HG03108 (cell line): ENCODE measurements at regions not wholly inside any gene's neighbourhood (a gene's known extent, or its start where the extent isn't known, plus 50 kb on each side); places are given as distances from the start of the nearest gene placed in this dataset.

ENCODE experiments used
- ATAC-seq: cut with Tn5 transposase; IDR thresholded peaks from one replicate; pipeline ENCODE4 v1.9.1; 2021; ENCODE audit warnings: moderate library complexity; ENCODE audit not compliant: unreplicated experiment

DNA sequence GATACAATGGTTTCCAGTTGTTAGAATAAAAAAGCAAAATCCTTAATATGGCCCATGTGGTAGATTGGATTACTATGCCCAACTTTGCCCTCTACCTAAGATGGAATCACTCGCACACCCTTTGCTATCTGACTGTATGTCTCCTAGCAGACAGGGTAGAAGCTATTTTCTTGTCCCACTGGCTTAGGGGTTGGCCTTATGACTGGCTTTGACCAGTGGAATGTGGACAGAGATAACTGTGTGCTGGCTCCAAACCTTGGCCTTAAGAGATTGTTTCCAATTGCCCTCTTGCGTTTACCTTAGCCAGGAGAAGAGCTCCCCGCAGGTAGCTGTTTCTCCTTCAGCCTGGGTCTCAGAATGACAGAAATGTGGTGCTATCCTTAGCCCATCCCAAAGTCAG is 355.9 kb downstream of the BCOR start:
- ATAC-seq, result no peak

GRCh38 chrX:39745818-39746217 is 351.9 kb downstream of the BCOR start:
- no peak for ATAC-seq

DNA sequence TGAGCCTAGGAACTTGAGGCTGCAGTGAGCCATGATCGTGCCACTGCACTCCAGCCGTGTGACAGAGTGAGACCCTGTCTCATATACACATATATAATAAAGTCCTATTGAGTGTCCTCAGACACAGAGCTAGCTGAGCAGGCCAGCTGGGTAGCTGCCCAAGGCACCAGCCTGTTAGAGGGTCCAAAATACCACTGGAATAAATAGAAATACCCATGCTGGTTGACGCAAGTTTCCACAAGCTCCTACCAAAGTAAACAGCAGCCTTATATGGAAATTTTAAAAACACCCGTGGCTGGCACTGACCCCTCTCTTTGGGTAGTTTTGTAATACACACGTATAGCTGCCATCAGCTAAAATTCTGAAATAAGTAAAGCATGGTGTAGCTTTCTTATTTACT is 348.6 kb downstream of the BCOR start:
- no peak for ATAC-seq

DNA sequence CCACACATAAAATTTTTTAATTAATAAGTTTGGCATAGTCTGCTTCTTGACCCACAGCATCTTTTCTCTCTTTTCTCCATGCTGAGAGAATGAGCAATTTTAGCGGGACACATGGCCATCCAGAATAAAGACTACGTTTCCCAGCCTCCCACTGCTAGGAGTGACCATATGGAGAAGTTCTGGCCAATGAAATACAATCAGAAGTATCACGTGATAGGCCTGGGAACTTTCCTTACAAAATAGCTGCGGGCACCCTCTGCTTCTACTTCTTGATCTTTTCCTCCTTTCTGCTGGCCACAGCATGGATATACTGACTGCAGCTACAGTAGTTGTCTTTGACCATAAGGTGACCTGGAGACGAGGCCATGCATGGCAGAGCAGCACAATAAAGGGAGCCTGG is 348.0 kb downstream of the BCOR start:
- no peak for ATAC-seq

- ATAC-seq, result no peak
These were observed 347.4 kb downstream of the BCOR start for GRCh38 chrX:39750256-39750790.

DNA sequence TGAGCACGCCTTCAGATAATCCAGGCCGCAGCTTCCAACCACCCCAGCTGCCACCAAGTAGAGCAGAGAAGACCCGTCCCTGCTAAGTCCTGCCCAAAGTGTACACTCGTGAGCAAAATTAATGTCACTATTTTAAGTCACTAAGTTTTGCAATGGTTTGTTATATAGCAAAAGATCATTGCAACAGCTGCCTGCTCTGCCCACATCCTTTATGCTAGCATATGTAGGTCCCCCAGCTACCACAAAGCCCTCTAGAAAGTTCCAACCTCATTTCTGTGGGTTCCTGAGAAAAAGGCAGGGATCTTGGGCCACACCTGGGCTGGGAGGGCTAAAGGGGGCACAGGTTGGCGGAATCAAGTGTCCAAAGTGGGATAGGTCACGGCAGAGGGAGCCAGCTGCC is 346.9 kb downstream of the BCOR start:
- no peak for ATAC-seq

GRCh38 chrX:39752815-39753214 is 344.9 kb downstream of the BCOR start:
- ATAC-seq, result no peak

DNA sequence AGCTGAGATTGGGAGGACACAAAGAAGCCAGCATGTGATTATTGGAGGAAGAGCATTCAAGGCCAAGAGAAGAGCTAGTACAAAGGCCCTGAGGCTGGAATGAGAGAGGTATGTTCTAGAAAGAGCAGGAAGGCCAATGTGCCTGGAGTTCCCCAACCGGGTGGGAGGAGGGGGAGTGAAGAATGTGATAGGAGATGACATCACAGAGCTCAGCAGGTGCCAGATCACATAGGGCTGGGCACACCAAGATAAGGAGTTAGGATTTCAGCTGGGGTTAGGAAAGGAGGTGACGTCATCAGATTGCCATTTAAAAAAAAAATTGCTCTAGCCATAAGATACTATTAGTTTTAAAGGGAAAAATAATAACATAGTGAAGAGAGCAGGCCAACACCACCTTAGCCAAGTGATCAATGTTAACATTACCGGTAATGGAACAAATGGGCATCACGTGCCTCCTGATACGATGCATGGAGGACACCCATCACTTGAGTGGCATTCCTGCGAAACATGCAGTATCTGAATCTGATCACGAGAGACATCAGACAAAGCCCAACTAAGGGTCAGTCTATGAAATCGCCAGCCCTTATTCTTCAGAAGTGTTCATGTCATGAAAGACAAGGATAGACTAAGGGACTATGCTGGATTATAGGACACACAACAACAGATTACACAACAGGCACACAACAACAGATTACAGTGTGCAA is 344.3 kb downstream of the BCOR start:
- no peak for ATAC-seq

DNA sequence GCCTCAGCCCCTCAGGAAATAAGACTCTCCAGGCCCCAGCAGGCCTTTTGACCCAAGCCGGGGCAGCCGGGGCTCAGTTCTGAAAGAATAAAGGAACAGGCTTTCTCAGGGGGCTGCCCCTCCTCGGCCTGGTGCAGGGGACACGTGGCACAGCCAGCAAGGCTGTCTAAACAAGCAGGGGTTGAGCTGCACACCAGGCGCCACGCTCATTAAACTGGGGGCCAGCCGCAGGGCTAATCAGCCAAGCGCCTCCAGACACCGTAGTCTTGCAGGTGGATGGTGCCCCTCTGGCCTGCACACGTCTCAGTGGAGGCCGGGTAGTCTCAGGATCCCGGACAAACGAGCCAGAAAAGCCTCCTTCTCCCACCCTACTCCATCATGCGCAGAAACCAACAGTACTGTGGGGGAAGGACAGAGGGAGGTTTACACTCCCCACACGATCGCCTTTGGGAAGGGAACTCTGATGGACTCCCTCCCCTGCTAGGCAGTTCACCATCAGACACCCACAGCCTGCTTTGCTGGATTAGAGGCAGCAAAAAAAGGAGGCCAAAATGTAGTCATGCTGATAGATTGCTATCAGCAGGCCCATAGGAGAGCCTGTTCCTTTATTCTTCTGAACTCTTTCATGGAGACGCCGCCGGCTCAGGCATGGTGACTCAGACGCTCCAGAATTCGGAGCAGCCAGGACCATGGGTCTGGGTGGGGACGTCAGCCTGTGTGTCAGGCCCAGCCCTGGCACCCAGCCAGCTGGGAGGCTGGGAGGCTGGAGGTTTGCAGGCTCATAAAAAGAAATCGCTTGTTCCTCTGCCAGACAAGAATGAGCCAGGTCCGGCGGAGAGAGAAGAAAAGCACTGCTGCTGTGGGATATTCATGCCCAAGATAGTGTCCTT is 342.4 kb downstream of the BCOR start:
- no peak for ATAC-seq

GRCh38 chrX:39756086-39756883 is 341.5 kb downstream of the BCOR start:
- no peak for ATAC-seq

DNA sequence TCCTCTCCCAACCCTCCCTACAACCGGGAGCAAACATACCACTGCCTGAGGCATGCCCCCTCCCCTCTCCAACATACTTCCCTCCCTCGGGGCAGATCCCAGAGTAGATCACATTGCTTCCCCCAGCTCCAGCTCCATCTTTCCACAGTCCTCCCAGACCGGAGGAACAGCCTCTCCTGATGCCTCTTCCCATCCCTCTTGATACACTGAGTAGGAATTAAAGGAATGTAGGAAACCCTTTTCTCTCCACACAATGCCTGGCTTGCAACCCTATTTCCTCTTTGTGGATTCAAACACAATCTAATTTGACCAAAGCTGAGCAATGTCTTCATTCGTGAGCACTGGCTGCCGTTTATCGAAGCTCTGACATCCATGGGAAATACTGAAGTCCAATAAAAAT is 339.8 kb downstream of the BCOR start:
- no peak for ATAC-seq

- no peak for ATAC-seq
These were observed 338.8 kb downstream of the BCOR start for GRCh38 chrX:39758791-39759525.

DNA sequence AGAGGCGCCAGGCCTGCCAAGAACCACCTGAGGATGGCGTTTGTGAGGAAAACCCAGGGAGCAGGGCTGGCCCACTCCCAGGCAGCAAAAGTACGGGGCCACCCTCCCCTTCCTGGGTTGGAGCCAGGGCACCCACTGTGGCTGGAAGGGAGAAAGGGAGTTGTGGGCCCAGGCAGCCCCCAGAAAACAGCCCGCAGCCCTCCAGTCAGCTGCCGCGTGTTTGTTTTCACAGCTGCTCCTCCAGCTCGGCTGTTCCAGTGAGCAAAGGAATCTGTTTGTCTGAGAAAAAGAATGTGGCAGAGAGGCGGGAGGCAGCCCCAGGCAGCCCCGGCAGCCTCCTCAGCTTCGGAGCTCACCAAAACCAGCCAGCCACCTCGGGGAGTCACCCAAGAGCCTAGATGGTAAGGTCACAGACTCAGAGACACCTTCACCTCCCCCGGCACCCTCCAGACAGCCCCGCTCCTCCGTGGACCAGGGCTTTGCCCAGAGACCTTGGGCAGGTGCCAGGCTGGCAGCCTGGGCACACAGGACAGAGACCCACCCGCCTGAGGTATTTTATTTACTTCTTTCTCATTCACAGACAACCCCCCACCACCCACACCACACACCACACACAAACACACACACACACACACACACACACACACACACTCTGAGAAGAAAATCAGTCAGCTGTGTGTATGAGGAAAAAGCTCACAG is 338.1 kb downstream of the BCOR start:
- ATAC-seq, result no peak

- no peak for ATAC-seq
These were observed 336.8 kb downstream of the BCOR start for GRCh38 chrX:39760930-39761329.

GRCh38 chrX:39762266-39762841 is 335.4 kb downstream of the BCOR start:
- ATAC-seq, result no peak

DNA sequence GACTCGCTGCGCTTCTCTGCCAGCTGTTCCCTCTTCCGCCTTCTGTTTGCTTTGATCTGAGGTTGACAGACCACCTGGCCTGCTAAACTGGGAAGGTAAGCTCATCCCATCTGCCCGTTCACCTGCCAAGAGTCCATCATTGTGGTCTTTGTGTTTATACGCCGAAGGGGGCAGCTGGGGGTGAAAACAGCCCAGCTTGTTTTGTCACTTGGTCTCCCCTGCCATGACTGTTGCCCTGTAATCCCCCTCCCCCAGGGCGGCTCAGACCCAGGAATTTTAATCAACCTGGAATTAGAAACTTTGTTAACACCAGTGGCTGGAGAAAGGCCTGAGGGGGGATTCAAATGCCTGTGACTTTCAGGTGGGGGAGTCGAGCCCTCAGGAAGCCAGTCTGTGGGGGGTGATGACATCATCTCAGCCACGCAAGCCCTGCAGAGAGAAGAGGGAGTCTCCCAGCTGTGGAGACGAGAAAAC is 333.3 kb downstream of the BCOR start:
- no peak for ATAC-seq

DNA sequence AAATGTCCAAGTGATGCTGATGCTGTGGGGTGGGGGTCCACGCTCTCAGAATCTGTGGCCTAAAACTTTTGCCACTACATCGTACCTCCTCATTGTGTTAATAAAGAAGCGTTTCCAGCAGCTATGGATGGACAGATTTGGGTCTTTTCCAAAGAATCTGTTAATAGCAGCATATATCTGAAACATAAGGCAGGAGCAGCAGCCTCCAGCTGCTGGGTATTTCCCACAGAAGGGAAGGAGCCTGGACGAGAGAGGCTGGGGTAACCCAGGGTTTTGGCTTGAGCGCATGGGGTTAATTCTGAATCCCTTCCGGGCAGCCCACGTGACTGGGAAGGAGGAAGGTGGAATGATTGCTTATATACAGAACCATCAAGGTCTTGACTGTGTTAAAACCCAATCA is 332.4 kb downstream of the BCOR start:
- no peak for ATAC-seq

DNA sequence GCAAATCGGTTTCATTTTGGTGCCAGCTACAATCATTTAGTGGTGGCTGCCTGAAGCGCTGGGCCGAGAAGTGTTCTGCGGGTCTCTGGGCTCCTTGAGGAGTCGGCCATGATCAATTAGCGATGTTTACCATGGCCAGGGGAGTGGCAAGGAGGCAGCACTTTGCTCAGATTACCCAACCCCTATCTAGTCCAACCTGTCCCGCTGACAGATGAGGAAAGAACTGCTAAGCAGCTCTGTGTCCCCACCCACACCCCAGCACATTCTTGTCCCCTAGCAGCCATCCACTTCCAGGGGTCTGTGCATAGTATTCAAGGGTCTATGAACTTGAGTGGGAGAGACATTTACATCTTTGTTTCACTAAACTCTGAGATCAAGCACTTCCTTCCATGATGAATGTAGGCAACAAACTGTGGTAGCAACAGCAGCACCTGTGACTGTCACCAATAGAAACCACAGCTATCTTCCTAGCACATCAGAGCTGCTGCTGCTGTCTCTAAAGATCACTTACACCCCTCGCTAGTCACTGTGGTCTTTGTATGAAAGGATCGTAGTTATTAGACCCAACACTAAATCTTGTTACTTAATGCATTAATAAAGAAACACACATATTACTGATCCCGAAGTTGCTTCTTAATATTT is 331.6 kb downstream of the BCOR start:
- ATAC-seq, result no peak

GRCh38 chrX:39766855-39767254 is 330.9 kb downstream of the BCOR start:
- no peak for ATAC-seq
